ENCODE measurements at regions not wholly inside any gene's neighbourhood (a gene's known extent, or its start where the extent isn't known, plus 50 kb on each side); places are given as distances from the start of the nearest gene placed in this dataset.

- Histone ChIP-seq H3K27ac (ENCODE audit: low read length, poor library complexity, severe bottlenecking) (no peak overlapping the region), H2AFZ (ENCODE audit: low read depth, low read length) (no peak overlapping the region), H3K9ac (ENCODE audit: low read length) (no peak overlapping the region), H3K18ac (ENCODE audit: low read depth in 1 of 2, low read length in 2 of 2) (no peak overlapping the region), H3K36me3 (ENCODE audit: control insufficient read depth in 1 of 2, insufficient read depth in 2 of 2, low read depth in 1 of 2, low read length in 2 of 2) (no peaks in the 10 kb centered on the region), H2BK120ac (ENCODE audit: low read depth, low read length) (no peak overlapping the region), H2BK15ac (ENCODE audit: low read depth, poor library complexity, severe bottlenecking) (no peak overlapping the region), H3K4me3 (ENCODE audit: insufficient read depth in 1 of 2, low read depth in 1 of 2, low read length in 2 of 2) (no peak overlapping the region), H3K79me1 (replicated peaks; ENCODE audit: low read length, poor library complexity, severe bottlenecking) (no peaks in the 10 kb centered on the region), H4K91ac (ENCODE audit: low read length) (no peak overlapping the region), H3K27me3 (ENCODE audit: control insufficient read depth in 1 of 2, insufficient read depth in 1 of 2, low read length in 2 of 2) (no peaks in the 10 kb centered on the region), H3K4ac (ENCODE audit: low read depth in 1 of 2, low read length in 2 of 2) (no peak overlapping the region), H2BK5ac (ENCODE audit: low read depth, low read length, poor library complexity, severe bottlenecking) (no peak overlapping the region), H2AK5ac (ENCODE audit: low read length, severe bottlenecking) (no peak overlapping the region), H4K8ac (ENCODE audit: low read length) (no peak overlapping the region), H3K4me1 (ENCODE audit: control insufficient read depth, insufficient read depth, low read depth, low read length) (no peaks in the 10 kb centered on the region), H3K14ac (ENCODE audit: low read length in 2 of 2) (no peak overlapping the region), H3K4me2 (ENCODE audit: low read length, poor library complexity, severe bottlenecking) (no peak overlapping the region), H3K23ac (ENCODE audit: low read length in 2 of 2) (no peak overlapping the region), H3K9me3 (ENCODE audit: control insufficient read depth, low read length) (peaks cover 9% of the 10 kb centered on the region), H2BK12ac (ENCODE audit: low read length in 2 of 2) (no peak overlapping the region)
- no peak for DNase-seq
Measured at GRCh38 chr12:59916988-59917387, 321.2 kb downstream of the SLC16A7 start.

DNA sequence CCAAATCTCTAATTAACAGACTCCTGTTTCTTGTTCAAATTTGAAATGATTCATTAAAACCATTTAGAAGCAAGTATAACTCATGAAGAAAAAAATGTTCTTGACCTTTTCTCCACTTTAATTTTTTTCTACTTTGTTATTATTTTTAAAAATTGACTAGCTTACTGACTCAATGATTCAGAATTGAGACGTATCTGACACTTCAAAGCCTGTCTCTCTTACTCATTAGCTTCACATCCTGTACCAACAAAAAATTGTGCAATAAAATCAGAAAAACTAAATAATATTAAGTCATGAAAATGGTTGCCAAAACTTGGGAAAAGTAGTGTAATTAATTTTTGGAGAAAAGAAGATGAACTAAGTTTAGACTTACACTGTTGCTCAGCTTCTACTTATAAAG is 331.2 kb downstream of the SLC16A7 start:
- no CpG with 5 or more reads among the region's 1 CpG for WGBS
- no peaks in the 10 kb centered on the region for H3K79me1 ChIP-seq (replicated peaks; ENCODE audit: low read length, poor library complexity, severe bottlenecking)

DNA sequence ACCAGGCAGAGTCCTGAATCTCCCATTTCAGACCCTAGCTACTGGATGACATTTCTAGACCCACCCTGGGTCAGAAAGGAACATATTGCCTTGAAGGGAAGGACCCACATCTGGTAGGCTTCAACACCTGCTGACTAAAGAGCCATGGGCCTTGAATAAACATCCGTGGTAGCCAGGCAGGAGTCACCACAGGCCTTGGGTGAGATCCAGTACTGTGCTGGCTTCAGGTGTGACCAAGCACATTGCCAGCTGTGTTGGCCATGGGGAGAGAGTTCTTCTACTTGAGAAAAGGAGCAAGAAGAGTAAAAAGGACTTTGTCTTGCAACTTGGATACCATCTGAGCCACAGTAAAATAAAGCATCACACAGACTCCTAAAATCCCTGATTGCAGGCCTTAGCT is 332.6 kb downstream of the SLC16A7 start:
- Histone ChIP-seq H3K4me3 (ENCODE audit: insufficient read depth in 1 of 2, low read depth in 1 of 2, low read length in 2 of 2) (no peak overlapping the region), H3K27ac (ENCODE audit: low read length, poor library complexity, severe bottlenecking) (no peak overlapping the region), H3K79me1 (replicated peaks; ENCODE audit: low read length, poor library complexity, severe bottlenecking) (no peaks in the 10 kb centered on the region), H4K8ac (ENCODE audit: low read length) (no peak overlapping the region), H3K4me1 (ENCODE audit: control insufficient read depth, insufficient read depth, low read depth, low read length) (peaks cover 2% of the 10 kb centered on the region), H4K91ac (ENCODE audit: low read length) (no peak overlapping the region), H2AK5ac (ENCODE audit: low read length, severe bottlenecking) (no peak overlapping the region), H3K23ac (ENCODE audit: low read length in 2 of 2) (no peak overlapping the region), H2BK120ac (ENCODE audit: low read depth, low read length) (no peak overlapping the region), H3K9ac (ENCODE audit: low read length) (no peak overlapping the region), H3K4me2 (ENCODE audit: low read length, poor library complexity, severe bottlenecking) (no peak overlapping the region), H2AFZ (ENCODE audit: low read depth, low read length) (no peak overlapping the region), H2BK12ac (ENCODE audit: low read length in 2 of 2) (no peak overlapping the region), H3K36me3 (ENCODE audit: control insufficient read depth in 1 of 2, insufficient read depth in 2 of 2, low read depth in 1 of 2, low read length in 2 of 2) (no peaks in the 10 kb centered on the region), H3K4ac (ENCODE audit: low read depth in 1 of 2, low read length in 2 of 2) (no peak overlapping the region), H3K9me3 (ENCODE audit: control insufficient read depth, low read length) (peaks cover 8% of the 10 kb centered on the region), H2BK5ac (ENCODE audit: low read depth, low read length, poor library complexity, severe bottlenecking) (no peak overlapping the region), H2BK15ac (ENCODE audit: low read depth, poor library complexity, severe bottlenecking) (no peak overlapping the region), H3K14ac (ENCODE audit: low read length in 2 of 2) (no peak overlapping the region), H3K18ac (ENCODE audit: low read depth in 1 of 2, low read length in 2 of 2) (no peak overlapping the region), H3K27me3 (ENCODE audit: control insufficient read depth in 1 of 2, insufficient read depth in 1 of 2, low read length in 2 of 2) (no peaks in the 10 kb centered on the region)
- DNase-seq: no peak
- 83% methylated on average over 1 of the region's 1 CpG for WGBS

More for the DNA sequence above, 331.2 kb downstream of the SLC16A7 start:
- Histone ChIP-seq H3K4me2 (ENCODE audit: low read length, poor library complexity, severe bottlenecking) (no peak overlapping the region), H3K18ac (ENCODE audit: low read depth in 1 of 2, low read length in 2 of 2) (no peak overlapping the region), H2AFZ (ENCODE audit: low read depth, low read length) (no peak overlapping the region), H2AK5ac (ENCODE audit: low read length, severe bottlenecking) (no peak overlapping the region), H3K27me3 (ENCODE audit: control insufficient read depth in 1 of 2, insufficient read depth in 1 of 2, low read length in 2 of 2) (no peaks in the 10 kb centered on the region), H4K91ac (ENCODE audit: low read length) (no peak overlapping the region), H2BK12ac (ENCODE audit: low read length in 2 of 2) (no peak overlapping the region), H3K36me3 (ENCODE audit: control insufficient read depth in 1 of 2, insufficient read depth in 2 of 2, low read depth in 1 of 2, low read length in 2 of 2) (no peaks in the 10 kb centered on the region), H3K14ac (ENCODE audit: low read length in 2 of 2) (no peak overlapping the region), H3K27ac (ENCODE audit: low read length, poor library complexity, severe bottlenecking) (no peak overlapping the region), H2BK5ac (ENCODE audit: low read depth, low read length, poor library complexity, severe bottlenecking) (no peak overlapping the region), H3K4ac (ENCODE audit: low read depth in 1 of 2, low read length in 2 of 2) (no peak overlapping the region), H3K4me3 (ENCODE audit: insufficient read depth in 1 of 2, low read depth in 1 of 2, low read length in 2 of 2) (no peak overlapping the region), H3K9ac (ENCODE audit: low read length) (no peak overlapping the region), H3K23ac (ENCODE audit: low read length in 2 of 2) (no peak overlapping the region), H3K9me3 (ENCODE audit: control insufficient read depth, low read length) (peaks cover 8% of the 10 kb centered on the region), H4K8ac (ENCODE audit: low read length) (no peak overlapping the region), H3K4me1 (ENCODE audit: control insufficient read depth, insufficient read depth, low read depth, low read length) (peaks cover 2% of the 10 kb centered on the region), H2BK120ac (ENCODE audit: low read depth, low read length) (no peak overlapping the region), H2BK15ac (ENCODE audit: low read depth, poor library complexity, severe bottlenecking) (no peak overlapping the region)
- no peak for DNase-seq

DNA sequence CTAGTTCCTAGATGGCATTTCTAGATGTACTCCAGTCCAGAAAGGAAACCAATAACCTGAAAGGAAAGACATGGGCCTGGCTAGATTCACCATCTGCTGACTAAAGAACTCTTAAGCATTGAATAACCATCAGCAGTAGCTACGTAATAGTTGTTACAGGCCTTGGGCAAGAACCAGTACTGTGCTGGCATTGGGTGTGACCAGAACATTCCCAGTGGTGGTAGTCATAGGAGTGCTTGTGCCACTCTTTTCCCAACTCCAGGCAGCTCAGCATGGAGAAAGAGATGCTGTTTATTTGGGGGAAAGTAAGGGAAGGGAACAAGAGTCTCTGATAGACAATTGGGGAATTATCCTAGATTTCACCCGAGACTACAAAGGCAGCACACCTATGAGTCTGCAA is 333.3 kb downstream of the SLC16A7 start:
- Histone ChIP-seq H3K27me3 (ENCODE audit: control insufficient read depth in 1 of 2, insufficient read depth in 1 of 2, low read length in 2 of 2) (no peaks in the 10 kb centered on the region), H3K9me3 (ENCODE audit: control insufficient read depth, low read length) (peaks cover 8% of the 10 kb centered on the region), H2BK15ac (ENCODE audit: low read depth, poor library complexity, severe bottlenecking) (no peak overlapping the region), H3K4me3 (ENCODE audit: insufficient read depth in 1 of 2, low read depth in 1 of 2, low read length in 2 of 2) (no peak overlapping the region), H2BK5ac (ENCODE audit: low read depth, low read length, poor library complexity, severe bottlenecking) (no peak overlapping the region), H2AFZ (ENCODE audit: low read depth, low read length) (no peak overlapping the region), H3K23ac (ENCODE audit: low read length in 2 of 2) (no peak overlapping the region), H3K4me2 (ENCODE audit: low read length, poor library complexity, severe bottlenecking) (no peak overlapping the region), H2AK5ac (ENCODE audit: low read length, severe bottlenecking) (no peak overlapping the region), H2BK12ac (ENCODE audit: low read length in 2 of 2) (no peak overlapping the region), H2BK120ac (ENCODE audit: low read depth, low read length) (no peak overlapping the region), H3K18ac (ENCODE audit: low read depth in 1 of 2, low read length in 2 of 2) (no peak overlapping the region), H4K8ac (ENCODE audit: low read length) (no peak overlapping the region), H4K91ac (ENCODE audit: low read length) (no peak overlapping the region), H3K14ac (ENCODE audit: low read length in 2 of 2) (no peak overlapping the region), H3K4ac (ENCODE audit: low read depth in 1 of 2, low read length in 2 of 2) (no peak overlapping the region), H3K9ac (ENCODE audit: low read length) (no peak overlapping the region), H3K36me3 (ENCODE audit: control insufficient read depth in 1 of 2, insufficient read depth in 2 of 2, low read depth in 1 of 2, low read length in 2 of 2) (no peaks in the 10 kb centered on the region), H3K79me1 (replicated peaks; ENCODE audit: low read length, poor library complexity, severe bottlenecking) (no peaks in the 10 kb centered on the region), H3K4me1 (ENCODE audit: control insufficient read depth, insufficient read depth, low read depth, low read length) (peaks cover 2% of the 10 kb centered on the region), H3K27ac (ENCODE audit: low read length, poor library complexity, severe bottlenecking) (no peak overlapping the region)
- WGBS: 80% methylated on average over 2 of the region's 2 CpGs
- peak; percentile 14 for DNase-seq

Data from mesenchymal stem cell (in vitro differentiated cells and primary cell).